ENCODE measurements at regions not wholly inside any gene's neighbourhood (a gene's known extent, or its start where the extent isn't known, plus 50 kb on each side); places are given as distances from the start of the nearest gene placed in this dataset.

- no peak for DNase-seq (ENCODE audit: low read depth)
Measured at GRCh38 chr20:21033817-21034216, 72.3 kb downstream of the LINC00237 start.

GRCh38 chr20:21031666-21032065, 74.5 kb downstream of the LINC00237 start:
- no peak for DNase-seq (ENCODE audit: low read depth)

- no peak for DNase-seq (ENCODE audit: low read depth)
Measured at GRCh38 chr20:21029341-21029740, 76.8 kb downstream of the LINC00237 start.

GRCh38 chr20:21028921-21029320, 77.2 kb downstream of the LINC00237 start:
- DNase-seq (ENCODE audit: low read depth) = no peak

GRCh38 chr20:21028436-21028835, 77.7 kb downstream of the LINC00237 start:
- no peak for DNase-seq (ENCODE audit: low read depth)

- peak; percentile 24 for DNase-seq (ENCODE audit: low read depth)
Measured at GRCh38 chr20:21027569-21027968, 78.6 kb downstream of the LINC00237 start.

GRCh38 chr20:21026951-21027350, 79.2 kb downstream of the LINC00237 start:
- DNase-seq (ENCODE audit: low read depth) = no peak

GRCh38 chr20:21024420-21024819, 81.7 kb downstream of the LINC00237 start:
- no peak for DNase-seq (ENCODE audit: low read depth)

GRCh38 chr20:21022925-21023324, 83.2 kb downstream of the LINC00237 start:
- DNase-seq (ENCODE audit: low read depth) = no peak

GRCh38 chr20:21021472-21021790, 84.7 kb downstream of the LINC00237 start:
- DNase-seq (ENCODE audit: low read depth) = no peak

GRCh38 chr20:21020659-21021471, 85.3 kb downstream of the LINC00237 start:
- no peak for DNase-seq (ENCODE audit: low read depth)

GRCh38 chr20:21019814-21020658, 86.1 kb downstream of the LINC00237 start:
- no peak for DNase-seq (ENCODE audit: low read depth)

GRCh38 chr20:21019468-21019813, 86.7 kb downstream of the LINC00237 start:
- no peak for DNase-seq (ENCODE audit: low read depth)

- DNase-seq (ENCODE audit: low read depth) = no peak
Measured at GRCh38 chr20:21018576-21018975, 87.6 kb downstream of the LINC00237 start.

- DNase-seq (ENCODE audit: low read depth) = no peak
Measured at GRCh38 chr20:21017528-21018085, 88.6 kb downstream of the LINC00237 start.

- DNase-seq (ENCODE audit: low read depth) = no peak
Measured at GRCh38 chr20:21016751-21017150, 89.4 kb downstream of the LINC00237 start.

GRCh38 chr20:21014528-21014927, 91.6 kb downstream of the LINC00237 start:
- DNase-seq (ENCODE audit: low read depth) = no peak

GRCh38 chr20:21008951-21009350, 97.2 kb downstream of the LINC00237 start:
- DNase-seq (ENCODE audit: low read depth) = no peak

GRCh38 chr20:21006611-21007010, 99.5 kb downstream of the LINC00237 start:
- no peak for DNase-seq (ENCODE audit: low read depth)

- no peak for DNase-seq (ENCODE audit: low read depth)
Measured at GRCh38 chr20:21004386-21005076, 101.6 kb downstream of the LINC00237 start.

GRCh38 chr20:21003902-21004301, 102.3 kb downstream of the LINC00237 start:
- DNase-seq (ENCODE audit: low read depth) = no peak

- DNase-seq (ENCODE audit: low read depth) = no peak
Measured at GRCh38 chr20:21002486-21002885, 103.7 kb downstream of the LINC00237 start.
